ENCODE measurements at regions not wholly inside any gene's neighbourhood (a gene's known extent, or its start where the extent isn't known, plus 50 kb on each side); places are given as distances from the start of the nearest gene placed in this dataset.
A peak's percentile ranks its signal among the peaks of the same experiment; 100 is the strongest.

DNA sequence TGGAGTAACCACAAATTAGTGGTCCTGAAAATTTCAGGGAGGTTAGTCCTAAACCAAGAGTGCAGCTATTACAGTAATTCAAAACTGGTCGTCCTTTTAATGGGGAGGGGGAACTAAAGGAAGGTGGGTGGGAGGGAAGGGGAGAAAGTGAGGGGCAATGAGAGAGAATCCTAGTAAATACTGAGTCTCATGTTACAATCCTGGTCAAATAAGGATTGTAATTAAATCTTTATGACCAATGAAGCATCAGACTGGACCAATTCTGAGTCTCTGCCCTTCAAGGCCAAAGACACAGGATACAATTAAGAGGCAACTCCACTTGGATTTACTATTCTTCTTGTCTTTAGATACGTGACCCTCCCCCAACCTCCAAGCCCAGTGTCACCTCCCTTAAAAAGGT lies 262.9 kb downstream of the BCL11A start:
- DNase-seq = no peak

GRCh38 chr2:60285626-60286316 lies 267.7 kb downstream of the BCL11A start:
- DNase-seq = no peak

- no peak for DNase-seq
These were observed 269.8 kb downstream of the BCL11A start for GRCh38 chr2:60283626-60284025.

- no peak for DNase-seq
These were observed 270.6 kb downstream of the BCL11A start for GRCh38 chr2:60282886-60283285.

DNA sequence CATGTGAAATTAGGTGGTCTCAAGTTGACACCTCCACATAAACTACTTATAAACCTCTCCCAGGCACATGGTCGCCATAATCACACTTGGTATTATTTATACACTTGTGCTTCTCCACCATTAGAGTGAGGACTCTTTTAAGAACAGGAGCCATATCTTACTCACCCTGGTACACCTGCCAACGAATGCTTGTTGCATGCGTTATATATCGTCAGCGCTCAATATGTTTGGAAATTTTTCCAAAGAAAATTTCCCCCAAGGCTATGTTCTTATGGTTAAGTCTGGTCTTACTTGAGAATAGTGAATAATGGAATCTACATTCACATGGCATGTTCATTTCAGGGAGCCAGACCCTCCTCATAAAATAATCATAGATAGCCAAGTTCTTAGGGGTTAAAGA lies 271.7 kb downstream of the BCL11A start:
- no peak for DNase-seq

DNA sequence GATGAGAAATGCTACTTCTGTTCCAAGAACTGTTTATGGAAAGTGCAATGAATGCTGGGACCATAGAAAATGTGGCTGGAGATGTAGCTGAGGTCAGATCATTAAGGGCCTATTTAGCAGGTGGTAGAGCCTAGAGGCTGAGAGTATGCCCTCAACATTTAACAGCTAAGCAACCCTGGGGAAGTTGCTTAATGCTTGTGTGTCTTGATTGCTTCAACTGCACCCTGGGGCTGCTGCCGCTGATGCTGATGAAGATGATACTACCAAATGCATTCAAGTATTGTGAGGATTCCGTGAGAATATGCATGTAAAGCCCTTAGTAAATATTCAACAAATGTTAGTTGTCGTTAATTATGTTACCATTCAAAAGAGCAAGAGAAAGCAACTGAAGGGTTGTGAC lies 273.2 kb downstream of the BCL11A start:
- DNase-seq = no peak

GRCh38 chr2:60278906-60279305 lies 274.5 kb downstream of the BCL11A start:
- no peak for DNase-seq

- no peak for DNase-seq
These were observed 277.5 kb downstream of the BCL11A start for GRCh38 chr2:60275958-60276357.

- no peak for DNase-seq
These were observed 279.6 kb downstream of the BCL11A start for GRCh38 chr2:60273836-60274235.

- no peak for DNase-seq
These were observed 281.7 kb downstream of the BCL11A start for GRCh38 chr2:60271713-60272112.

GRCh38 chr2:60271131-60271530 lies 282.3 kb downstream of the BCL11A start:
- no peak for DNase-seq

DNA sequence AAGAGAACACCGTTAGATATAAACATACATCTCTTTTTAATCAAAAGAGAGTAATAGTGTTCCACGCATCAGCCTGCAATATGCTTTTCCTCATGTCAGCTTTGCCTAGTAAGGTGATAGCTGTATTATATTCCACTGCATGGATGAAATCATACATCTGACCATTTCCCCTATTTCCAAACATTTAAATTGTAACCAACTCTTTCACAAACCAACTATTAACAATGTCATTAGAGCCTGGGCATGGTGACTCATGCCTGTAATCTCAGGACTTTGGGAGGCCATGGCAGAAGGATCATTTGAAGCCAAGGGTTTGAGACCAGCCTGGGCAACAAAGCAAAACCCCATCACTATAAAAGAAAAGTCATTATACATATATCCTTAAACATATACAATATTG lies 284.8 kb downstream of the BCL11A start:
- no peak for DNase-seq

DNA sequence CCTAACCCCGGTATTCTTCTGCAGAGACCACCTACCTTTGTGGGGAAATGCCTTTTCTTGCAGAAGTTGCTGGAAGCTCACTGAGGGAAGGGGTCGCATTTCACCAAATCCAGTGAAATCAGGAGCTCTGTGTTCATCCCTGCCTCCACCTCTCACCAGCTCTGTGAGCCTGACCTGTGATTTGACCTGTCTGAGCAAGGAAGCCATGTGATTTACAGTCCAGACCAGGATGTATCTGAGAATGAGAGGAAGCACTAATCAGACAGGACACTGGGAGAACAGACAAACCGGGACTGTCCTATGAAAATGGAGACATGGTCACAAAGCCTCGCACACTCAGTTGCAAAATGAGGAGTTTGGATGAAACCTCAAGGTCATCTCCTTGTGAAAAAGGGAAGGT lies 285.4 kb downstream of the BCL11A start:
- no peak for DNase-seq

- DNase-seq = no peak
These were observed 286.3 kb downstream of the BCL11A start for GRCh38 chr2:60267122-60267521.

GRCh38 chr2:60262178-60262577 lies 291.3 kb downstream of the BCL11A start:
- no peak for DNase-seq

DNA sequence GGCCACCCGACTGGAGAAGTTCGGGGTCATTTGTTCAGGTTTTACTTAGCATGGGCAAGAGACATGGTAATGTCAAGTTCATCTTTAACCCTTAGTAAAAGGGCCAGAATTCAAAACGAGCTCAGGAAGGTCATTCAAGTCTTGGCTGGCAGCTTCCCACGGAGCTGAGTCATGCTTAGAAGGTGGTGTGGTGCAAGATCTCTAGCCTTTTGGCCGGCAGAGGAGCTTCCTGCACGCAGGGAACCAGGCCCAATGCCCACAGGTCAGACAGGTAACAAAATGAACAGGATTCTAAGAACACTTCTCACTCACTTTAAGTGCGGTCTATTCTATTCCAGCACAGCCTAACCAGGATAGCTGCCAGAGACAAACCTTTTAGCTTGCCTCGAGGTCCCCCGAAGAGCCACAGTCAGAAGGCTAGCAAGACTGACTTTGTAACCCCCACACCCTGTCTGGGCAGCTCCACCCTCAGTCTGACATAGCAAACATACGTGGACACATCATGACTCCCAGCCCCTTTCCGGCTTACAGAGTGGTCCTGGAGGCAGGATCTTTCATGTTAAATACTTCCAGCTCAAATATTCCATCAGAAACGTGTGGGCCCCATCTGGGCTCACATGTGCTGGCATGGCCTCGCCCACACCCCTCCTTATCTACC lies 292.7 kb downstream of the BCL11A start:
- no peak for DNase-seq

DNA sequence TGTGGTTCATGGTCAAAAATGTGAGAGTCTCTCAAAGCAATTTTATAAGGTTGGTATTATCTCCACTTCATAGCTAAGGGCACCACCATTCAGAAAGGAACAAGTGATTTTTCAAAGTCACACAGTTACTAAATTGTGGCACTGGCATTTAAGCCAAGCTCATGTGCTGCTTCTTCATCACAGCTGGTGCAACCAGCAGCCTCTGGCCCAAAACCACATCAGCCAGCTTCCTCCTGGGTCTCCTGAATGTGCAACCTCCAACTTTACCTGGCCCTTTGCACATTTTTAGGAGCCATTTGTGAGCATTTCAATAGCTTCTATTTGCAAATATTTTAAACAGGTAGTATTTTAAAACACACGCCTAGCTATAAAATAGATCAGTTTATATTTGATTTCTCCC lies 293.7 kb downstream of the BCL11A start:
- DNase-seq = no peak

DNA sequence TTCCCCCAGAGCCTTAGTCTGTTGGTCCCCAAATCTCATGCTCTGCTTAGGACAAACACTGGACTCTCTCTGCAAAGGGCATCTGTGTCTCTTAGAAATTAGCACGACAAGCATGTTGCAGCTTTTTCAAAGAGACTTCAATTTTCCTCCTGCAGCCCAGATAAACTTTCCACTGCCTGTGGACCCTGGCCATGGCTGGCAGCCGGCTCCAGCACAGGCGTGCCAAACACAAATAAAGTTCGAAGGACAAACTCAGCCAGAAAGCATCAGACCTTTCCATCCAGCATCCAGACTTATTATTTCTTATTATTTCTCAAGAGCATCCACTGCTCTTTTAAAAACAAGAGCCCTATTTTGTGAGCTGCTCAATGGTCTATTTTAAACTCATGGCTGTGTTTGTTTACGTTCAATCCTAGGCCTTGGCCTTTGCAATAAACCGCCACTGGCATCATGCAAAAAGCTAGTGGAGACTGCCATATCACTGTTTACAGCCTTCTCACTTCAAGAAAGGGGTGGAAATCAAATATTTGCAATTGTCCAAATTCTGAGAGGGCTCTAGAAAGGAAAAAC lies 300.8 kb downstream of the BCL11A start:
- peak; percentile 10 for DNase-seq

DNA sequence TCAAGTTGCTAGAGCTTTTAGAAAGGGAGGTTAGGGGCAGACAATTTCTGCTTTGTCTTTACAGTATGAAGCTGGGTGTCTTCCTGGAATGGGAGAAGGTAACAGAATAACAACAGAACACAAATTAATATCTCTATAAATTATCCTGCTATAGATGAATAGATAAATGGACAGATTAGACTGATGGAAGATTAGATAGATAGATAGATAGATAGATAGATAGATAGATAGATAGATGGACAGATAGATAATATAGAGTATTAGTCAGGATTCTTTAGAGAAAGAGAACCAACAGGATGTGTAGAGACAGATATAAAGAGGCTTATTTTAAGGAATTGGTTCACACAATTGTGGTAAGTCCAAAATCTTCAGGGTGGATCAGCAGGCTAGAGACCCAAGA lies 302.2 kb downstream of the BCL11A start:
- DNase-seq = no peak

GRCh38 chr2:60249879-60250278 lies 303.6 kb downstream of the BCL11A start:
- no peak for DNase-seq

DNA sequence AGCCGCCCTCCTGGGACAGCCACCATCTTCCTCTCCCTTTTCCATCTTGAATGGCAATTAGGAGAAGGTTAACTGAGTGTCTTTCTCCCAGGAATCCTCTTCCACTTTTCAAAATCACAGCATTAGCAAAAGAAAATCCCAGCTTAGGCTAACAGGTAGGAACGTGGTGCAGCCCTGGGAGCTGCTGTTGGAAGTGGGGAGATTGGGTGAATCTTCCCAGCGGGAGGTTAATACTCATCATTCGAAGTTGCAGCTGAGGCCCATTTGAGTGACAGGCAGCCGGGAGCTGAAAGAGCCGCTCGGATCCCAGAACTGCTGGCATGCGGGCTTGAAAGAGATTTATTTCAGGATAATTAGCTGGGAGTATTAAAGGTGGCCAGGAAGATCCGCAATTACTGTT lies 306.0 kb downstream of the BCL11A start:
- DNase-seq = no peak

DNA sequence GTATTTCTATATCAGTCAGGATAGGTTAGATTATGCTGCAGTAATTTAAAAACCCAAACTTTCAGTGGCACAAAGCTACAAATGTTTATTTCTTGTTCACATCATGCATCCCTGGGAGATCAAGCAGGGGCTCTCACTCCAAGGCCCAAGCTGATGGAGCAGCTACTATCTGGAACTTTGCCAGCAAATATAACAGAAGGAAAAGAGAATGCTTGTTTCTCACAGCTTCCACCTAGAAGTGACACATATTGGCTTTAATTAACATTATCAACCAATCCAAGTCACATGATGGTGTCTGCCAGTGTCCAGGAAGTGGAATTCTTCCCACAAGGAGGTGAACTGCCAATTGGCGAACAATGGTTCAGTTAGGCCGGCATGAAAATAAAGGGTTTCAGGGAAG lies 306.9 kb downstream of the BCL11A start:
- no peak for DNase-seq

- DNase-seq = no peak
These were observed 319.0 kb downstream of the BCL11A start for GRCh38 chr2:60234274-60234986.

GRCh38 chr2:60230596-60230995 lies 322.9 kb downstream of the BCL11A start:
- DNase-seq = no peak
